Activated CD4-positive, alpha-beta T cell treated with anti-CD3 and anti-CD28 coated beads, Interleukin-2, amount 50 U/mL, for 16 hours (primary cell): ENCODE measurements at regions not wholly inside any gene's neighbourhood (a gene's known extent, or its start where the extent isn't known, plus 50 kb on each side); places are given as distances from the start of the nearest gene placed in this dataset.
"Not testable (repeated sequence)": the region's sequence is repeated elsewhere in the genome, so short reads cannot be mapped to it uniquely, and the experiment has no call there.

Source experiments
- DNase-seq: peaks from one replicate; pipeline ENCODE4 v3.0.0-alpha.2; 2020

DNA sequence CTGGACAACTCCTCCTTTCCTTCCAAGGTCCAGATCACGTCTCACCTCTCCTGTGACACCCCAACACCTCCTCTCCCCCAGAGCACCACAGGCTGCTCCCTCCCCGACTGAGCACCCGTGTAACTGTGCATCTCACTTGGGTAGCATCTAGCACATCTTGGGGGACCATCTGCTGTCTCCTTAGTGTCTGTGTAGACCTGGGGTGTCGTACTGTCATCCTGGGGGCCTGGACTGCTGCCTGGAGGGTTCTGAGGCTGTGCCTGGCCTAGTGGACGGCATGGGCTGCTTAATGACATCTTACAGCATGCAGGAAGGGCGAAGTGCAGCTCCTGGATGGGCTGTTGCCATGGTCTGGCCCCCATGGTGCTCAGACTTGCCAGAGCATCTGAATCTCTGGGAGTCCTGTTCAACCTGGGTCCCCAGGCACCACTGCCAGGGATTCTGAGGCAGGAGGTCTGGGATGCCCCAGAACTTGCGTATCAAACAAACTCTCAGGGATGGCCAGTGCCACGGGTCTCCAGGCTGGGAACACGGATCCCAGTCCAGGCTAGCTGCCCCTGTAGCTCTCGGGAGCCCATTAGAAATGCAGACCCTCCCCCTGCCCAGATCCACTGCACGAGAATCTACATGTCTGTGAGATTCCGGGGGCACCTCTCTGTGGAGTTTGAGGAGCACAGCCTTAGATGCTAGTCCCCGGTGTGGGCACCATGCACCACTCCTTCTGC is 194.4 kb upstream of the ZNF469 start:
- not testable (repeated sequence) for DNase-seq

DNA sequence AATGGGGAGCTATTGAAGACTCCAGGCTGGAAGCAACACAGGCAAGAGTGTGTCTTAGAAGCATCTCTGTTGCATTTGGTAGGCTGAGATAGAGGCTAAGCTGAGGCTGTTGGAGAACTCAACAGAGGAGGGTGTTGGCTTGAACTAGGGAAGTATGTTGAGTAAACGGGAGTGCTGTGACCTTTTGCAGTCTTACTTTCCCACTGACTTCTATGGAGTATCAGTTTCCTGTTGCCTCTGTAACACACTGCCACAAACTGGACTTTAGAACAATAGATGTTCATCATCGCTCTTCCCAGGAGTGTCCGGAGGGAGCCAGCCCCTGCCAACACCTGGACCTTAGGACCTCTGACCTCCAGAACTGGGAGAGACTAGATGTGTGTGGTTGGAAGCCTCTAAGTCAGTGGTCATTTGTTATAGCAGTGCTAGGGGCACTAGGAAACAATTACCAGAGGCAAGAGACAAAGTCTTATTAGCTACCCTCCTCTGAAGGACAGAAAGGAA is 192.1 kb upstream of the ZNF469 start:
- DNase-seq, result not testable (repeated sequence)

GRCh38 chr16:88191168-88191567 is 191.6 kb upstream of the ZNF469 start:
- not testable (repeated sequence) for DNase-seq

- no peak for DNase-seq
These were observed 190.2 kb upstream of the ZNF469 start for GRCh38 chr16:88192601-88193000.

- DNase-seq, result peak; percentile 33
These were observed 188.9 kb upstream of the ZNF469 start for GRCh38 chr16:88193706-88194396.

GRCh38 chr16:88194397-88195268 is 188.1 kb upstream of the ZNF469 start:
- DNase-seq, result no peak

GRCh38 chr16:88195269-88195705 is 187.5 kb upstream of the ZNF469 start:
- no peak for DNase-seq

DNA sequence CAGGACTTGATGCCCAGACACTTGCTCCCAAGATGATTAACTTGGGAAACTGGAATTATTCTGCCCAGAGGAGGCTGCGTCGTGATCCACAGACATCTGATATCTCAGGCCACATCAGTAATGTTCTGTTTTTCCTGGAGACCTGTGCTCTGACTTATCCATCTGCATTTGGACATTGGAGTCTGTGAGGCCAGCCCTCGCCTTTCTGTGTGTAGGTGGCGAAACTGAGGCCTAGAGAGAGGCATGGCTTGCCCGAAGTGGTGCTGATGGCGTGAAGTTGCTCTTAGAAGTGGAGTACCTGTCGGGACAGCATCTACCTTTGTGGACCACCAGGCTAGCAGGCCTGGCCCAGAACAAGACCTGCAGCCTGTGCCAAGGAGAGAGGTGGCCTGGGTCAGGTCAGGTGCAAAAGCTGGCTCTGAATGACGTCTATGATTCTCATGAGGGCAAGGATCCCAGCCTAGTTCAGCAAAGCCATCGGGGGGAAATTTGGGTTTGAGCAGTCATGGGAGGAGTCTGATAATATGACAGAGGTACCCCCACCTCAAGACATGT is 186.8 kb upstream of the ZNF469 start:
- DNase-seq, result no peak

- DNase-seq, result no peak
These were observed 186.0 kb upstream of the ZNF469 start for GRCh38 chr16:88196471-88197400.

- DNase-seq, result no peak
These were observed 185.0 kb upstream of the ZNF469 start for GRCh38 chr16:88197481-88198456.

GRCh38 chr16:88198457-88199295 is 184.1 kb upstream of the ZNF469 start:
- not testable (repeated sequence) for DNase-seq

DNA sequence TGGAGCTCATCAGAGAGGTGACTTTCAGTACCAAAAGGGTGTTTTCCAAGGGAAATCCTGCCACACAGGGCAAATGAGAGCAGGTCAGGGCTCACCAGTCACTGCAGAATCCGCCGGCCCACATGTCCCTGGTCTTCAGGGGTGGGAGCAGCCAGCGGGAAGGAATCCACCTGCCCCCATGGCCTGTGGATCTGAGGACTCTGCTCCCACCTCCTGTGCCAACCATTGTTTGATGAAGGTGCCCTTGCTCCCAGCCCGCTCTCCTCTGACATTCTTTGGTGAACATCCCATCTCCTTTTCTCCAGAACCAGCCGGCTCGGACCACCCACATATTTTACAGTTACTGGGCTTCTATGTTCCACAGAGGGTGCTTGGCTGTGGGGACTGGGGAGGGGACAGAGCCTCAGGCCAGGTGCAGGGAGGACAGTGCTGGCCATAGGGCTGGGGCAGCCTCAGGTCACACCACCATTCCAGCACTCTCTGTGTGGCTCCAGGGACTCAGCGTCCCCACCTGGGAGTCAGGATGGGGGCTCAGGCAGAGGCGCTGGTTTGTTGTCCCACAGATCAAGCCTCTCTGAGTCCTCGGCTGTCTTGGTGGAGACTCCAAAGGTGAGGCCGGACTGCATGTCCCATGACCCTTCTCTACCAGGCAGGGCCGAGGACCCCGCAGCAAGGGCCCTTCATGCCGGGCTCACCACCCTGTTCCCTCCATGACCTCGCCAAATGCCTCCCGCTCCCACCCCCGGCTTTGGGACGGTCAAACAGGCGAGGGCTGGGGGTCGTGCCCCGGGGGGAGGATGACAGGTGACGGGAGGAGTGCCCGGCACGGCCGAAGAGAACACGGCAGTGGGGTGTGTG is 183.2 kb upstream of the ZNF469 start:
- DNase-seq, result not testable (repeated sequence)

DNA sequence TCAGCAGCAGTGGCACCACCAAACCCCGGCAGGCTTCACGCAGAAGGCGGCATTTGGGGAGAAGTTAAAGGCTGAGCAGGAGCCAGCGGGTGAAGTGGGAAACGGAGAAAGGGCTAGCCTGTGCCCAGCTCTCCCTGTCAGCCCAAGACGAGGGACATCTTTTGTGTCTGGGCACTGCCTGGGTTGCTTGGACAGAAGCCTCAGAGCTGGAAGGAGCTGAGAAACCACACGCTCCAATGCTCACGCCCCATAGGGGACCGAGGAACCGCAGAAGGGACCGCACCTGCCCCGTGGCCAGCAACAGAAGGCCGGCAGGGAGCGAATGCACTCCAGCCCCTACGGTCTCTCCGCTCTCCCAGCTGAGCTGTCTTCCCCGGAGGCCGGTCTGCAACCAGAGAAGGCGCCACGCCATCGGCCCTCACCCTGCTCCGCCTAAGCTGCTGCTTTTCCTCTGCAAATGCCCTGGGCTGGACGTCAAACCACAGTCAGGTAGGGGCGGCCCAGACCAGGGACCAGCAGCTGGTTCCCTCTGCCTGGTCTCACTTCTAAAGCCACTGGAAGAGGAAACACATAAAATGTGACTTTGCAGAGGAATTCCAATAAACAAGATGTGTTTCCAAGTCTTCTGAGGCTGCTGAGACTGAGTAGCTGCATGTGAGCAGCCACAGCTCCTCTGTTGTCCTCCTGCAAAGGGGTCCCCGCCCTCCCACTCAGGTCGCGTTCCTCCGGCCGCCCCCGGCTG is 182.4 kb upstream of the ZNF469 start:
- not testable (repeated sequence) for DNase-seq

- no peak for DNase-seq
These were observed 181.9 kb upstream of the ZNF469 start for GRCh38 chr16:88200896-88201185.

DNA sequence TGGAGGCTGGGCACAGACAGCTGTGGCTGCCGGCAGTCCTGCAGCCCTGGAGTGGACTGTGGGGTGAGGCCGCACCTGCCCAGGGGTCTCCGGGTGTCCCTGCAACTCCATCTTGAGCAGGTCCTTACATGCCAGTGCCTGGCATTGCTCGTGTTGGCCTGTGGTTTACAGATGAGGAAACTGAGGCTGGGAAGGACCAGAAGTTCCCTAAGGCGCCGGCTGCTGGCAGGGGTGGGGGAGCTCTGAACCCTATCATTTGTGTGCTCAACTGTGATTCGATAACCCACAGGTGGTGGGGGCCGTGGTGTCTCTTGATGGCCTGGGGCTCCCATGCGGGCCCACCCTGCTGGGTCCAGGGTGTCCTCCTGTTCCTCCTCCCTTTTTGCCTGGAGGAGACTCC is 181.1 kb upstream of the ZNF469 start:
- not testable (repeated sequence) for DNase-seq

DNA sequence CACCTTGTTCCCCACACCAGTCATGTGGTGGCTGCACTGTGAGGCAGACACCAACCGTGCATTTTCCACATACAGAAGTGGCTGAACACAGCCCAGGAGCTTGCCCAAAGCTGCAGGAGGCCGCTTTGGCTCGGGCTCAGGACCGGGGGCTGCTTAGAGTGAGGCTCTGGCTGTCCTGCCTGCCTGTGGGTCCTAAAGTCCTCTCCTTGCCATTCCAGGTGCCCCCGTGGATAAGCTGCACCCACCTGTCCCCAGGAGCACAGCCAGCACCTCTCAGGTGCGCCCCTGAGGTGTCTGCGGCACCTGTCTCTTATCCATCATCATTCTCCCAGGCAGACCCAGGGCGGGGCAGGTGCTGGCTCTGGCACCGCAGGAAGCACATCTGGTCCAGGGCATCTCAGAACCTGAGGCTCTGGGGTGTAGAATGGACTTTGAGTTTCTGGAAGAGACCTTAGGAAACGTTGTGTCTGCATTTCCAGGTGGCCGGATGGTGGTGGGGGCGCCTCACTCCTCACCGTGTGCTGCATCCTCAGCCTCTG is 180.5 kb upstream of the ZNF469 start:
- no peak for DNase-seq

- DNase-seq, result not testable (repeated sequence)
These were observed 179.7 kb upstream of the ZNF469 start for GRCh38 chr16:88202856-88203681.
